Hematopoietic multipotent progenitor cell (in vitro differentiated cells): ENCODE measurements at regions not wholly inside any gene's neighbourhood (a gene's known extent, or its start where the extent isn't known, plus 50 kb on each side); places are given as distances from the start of the nearest gene placed in this dataset. TPM values are rescaled to one million over a fixed set of nuclear protein-coding genes. Genes with fewer than 3 reads are reported as not detected.

ENCODE experiments used
- small RNA-seq: library from RNA; depleted of rRNA; stranded (forward); fragments of <200 nt; gene quantifications from one replicate; pipeline ENCODE3, GENCODE V24; 2012

Small RNA genes lying in the stretch of these regions (small RNA-seq; reads per million reads assigned to genes)
- not detected for gene RF00019
